Hepatic stellate cell (primary cell): ENCODE measurements at regions not wholly inside any gene's neighbourhood (a gene's known extent, or its start where the extent isn't known, plus 50 kb on each side); places are given as distances from the start of the nearest gene placed in this dataset.

ENCODE experiments used
- DNase-seq: peaks from one replicate; pipeline ENCODE4 v3.0.0; 2011; ENCODE audit warnings: low spot score

- no peak for DNase-seq
Observed at GRCh38 chr2:37425408-37425807, 81.0 kb downstream of the QPCT start.

- no peak for DNase-seq
Observed at GRCh38 chr2:37427241-37427640, 82.8 kb downstream of the QPCT start.

DNA sequence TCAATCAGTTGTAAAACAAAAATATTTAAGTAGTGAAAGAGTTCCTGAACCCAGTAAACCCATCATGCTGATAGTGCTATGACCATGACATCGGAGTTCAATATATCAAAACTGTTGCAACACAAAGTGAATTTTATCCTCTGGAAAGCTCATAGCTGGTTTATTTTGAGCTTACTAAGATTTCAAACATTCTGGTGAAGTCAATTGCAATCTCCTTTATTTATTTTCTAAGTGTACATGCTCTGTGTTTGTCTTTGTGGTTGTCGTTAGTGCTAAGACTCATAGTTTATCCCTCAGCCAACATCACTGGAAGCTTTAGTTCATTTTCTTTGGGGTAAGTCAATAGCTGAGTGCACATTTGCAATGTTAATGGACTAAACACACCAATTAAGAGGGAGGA is 91.9 kb downstream of the QPCT start:
- DNase-seq: peak; percentile 22

- no peak for DNase-seq
Observed at GRCh38 chr2:37439131-37439642, 94.8 kb downstream of the QPCT start.

- no peak for DNase-seq
Observed at GRCh38 chr2:37441055-37441454, 96.6 kb downstream of the QPCT start.

DNA sequence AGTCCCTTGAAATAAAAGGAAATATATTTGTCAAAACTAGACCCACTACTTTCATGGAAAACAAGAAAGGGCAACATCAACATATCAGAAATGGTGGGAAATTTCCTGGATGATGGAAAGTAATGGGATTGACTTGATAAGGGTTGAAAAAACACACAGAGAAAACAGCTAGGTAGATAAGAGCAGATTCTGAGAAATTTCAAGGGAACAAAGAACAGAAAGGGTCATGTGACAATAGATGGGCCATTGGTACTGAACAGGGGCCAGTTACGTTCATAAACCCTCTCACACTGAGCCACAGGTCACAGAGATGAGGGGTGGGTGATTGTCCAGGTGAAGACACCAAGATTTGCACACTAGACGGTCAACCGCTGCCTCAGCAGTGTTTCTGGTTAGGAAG is 98.7 kb downstream of the QPCT start:
- no peak for DNase-seq

DNA sequence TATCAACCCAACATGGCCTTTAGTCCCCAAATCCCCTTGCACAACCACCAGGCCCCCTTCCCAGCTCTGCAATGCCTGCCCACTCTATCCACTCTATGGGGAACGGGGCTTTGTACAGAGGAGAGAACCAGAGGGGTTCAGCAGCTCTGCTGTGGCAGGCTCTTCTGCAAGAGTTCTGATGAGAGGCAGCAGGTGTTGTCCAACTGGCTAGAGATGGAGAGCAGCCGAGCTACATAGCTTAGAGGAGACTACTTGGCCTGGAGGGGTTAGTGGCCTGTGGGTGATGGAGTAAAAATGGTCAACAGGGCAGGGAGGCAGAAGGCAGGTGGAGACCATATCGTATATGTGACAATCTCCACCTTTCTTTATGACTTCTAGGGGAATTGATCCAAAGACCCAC is 103.0 kb downstream of the QPCT start:
- DNase-seq: no peak

DNA sequence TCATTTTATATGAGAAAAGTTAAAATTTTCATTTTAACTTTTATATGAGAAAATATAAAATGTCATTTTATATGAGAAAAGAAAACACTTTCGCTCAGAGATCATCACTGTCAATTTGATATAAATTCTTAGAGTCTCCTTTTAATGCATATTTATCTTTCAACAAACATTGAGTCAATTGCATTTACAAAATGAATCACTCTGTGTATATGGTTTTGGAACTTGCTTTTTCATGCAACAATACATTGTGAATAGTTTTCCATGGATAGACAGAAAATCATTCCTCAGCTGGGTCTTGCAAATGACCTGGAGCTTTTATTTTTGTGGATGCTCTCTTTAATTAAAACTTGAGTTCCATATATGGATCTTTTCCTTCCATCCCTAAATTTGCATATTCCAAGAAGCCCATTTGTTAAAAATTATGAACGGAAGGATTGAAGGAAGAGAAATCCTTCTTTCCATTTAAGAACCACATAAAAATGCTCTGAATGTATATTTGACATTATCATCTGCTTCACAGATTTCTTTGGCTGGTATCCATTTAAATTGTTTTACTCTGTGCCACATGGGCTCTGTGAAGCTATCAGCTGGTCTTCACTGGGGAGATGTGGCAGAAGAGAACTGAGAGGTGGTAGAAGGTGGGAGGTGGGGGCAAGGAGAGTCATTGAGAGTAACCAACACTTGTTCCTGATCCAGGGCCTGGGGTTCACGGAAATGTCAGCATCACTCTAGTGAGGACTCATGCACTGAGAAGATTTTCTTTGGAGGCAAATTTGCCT is 104.1 kb downstream of the QPCT start:
- DNase-seq: no peak

DNA sequence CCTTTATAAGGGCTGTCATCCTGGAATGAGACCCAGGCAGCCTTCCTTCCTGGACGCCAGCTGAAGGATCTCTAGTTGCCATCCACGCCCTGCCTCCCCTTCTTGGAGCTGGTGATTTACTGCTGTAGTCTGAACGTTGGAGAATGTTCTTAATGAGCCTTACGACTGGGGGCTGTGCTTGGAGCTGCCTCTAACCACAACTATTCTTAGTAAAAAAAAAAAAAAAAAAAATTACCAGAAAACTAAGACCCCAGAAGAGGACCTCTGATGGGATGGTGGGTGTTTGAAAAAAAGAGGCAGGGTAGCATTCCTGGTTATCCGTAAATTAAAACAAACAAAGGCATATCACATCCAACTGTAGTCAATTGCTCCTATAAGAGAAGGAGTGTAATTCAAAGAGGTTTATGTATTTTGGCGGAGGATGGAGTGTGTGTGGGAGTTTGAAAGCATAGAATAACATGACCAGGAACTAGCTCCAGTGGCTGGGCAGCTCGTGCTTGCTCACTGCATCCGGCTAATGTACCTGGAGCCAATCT is 105.4 kb downstream of the QPCT start:
- DNase-seq: no peak

- DNase-seq: no peak
Observed at GRCh38 chr2:37453027-37453426, 108.6 kb downstream of the QPCT start.

DNA sequence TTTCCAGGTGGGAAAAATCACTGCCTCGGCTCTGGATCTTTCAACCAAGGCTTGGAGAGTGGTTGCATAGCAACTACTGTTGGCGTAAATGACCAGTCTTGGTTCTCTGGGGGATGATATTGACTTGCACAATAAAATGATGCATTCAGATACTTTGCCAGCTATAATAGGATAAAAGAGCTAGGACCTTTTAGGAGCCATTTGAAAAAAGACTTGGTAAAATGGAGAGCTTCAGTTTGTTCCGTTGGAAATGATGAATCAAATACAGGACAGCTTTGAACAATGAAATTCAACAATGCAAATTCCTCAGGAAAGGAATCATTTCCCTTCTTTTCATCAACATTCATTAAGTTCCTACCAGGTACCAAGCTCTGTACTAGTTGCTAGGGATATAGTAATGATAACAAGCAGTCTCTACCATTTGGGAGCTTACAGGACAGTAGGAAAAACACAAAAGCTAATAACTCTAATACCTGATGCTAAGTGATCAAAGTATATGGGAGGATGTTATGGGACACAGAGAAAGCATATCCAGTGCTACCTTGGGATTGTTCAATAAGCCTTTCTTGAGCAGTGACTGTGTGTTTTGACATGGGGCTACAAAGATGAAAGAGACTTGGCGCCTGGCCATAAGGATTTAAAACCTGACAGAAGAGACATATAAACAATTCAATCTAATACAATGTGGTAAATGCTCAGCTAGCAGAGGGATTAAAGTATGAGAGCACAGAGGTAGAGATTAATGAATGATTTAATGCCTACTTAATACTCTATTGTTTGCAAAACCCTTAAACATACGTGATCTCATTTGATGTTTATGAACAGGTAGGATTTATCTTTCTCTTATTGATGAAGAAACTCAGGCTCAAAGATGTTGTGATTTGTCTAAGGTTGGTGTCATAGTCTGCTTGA is 110.7 kb downstream of the QPCT start:
- DNase-seq: no peak

- no peak for DNase-seq
Observed at GRCh38 chr2:37456479-37456878, 112.0 kb downstream of the QPCT start.

DNA sequence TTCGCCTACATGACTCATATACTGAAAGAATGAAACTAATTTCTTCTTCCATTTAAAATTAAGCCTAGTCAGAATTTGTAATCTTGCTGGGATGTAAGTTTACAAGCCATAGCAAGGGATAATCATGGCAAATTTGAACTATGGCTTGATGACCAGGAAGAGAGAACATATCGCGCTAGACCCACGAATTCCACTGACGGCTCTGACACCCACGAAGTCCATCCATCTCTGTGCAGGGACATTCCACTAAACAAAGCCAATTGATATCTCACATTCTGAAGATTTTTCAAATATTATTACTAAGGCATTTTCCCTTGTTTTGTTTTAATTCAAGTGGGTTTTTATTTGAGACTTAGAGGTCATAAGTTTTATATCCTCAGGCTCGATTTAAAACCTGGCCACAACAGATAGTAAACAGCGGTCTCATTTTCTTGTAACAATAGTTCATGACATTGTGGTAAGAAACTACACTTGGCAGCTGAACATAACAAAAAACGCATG is 113.0 kb downstream of the QPCT start:
- no peak for DNase-seq

DNA sequence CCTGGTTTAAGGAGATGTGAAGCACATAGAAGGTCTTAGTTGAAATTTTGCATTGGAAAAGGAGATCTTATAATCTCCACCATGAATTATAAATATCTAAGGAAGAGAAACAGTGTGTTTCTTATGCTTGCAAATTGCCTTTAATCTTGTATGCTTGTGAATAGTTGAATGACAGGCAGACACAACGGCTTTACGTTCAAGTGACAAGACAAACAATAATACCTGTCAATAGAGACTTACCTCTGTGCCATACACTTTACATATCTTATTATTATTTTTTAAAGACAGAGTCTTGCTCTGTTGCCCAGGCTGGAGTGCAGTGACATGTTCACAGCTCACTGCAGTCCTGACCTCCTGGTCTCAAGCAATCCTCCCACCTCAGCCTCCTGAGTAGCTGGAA is 113.7 kb downstream of the QPCT start:
- DNase-seq: no peak

GRCh38 chr2:37459095-37459981 is 114.9 kb downstream of the QPCT start:
- peak; percentile 27 for DNase-seq

DNA sequence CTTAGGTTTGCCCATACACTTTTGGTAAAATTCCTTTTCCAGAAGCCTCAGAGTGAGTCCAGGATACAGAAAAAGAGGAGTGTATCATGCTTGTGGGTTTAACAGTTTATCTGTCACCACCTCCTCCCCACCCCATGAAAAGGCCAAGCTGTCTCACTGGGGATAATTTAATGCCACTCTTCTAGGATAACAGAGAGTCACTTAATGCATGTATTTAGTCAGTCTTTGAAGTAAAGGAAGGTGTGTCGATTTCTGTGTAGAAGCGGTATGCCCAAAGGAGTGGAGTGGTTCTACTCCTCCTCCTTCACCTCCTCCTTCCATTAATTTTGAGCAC is 116.4 kb downstream of the QPCT start:
- no peak for DNase-seq

- DNase-seq: no peak
Observed at GRCh38 chr2:37464067-37464466, 119.6 kb downstream of the QPCT start.

GRCh38 chr2:37466533-37467222 is 122.2 kb downstream of the QPCT start:
- no peak for DNase-seq

DNA sequence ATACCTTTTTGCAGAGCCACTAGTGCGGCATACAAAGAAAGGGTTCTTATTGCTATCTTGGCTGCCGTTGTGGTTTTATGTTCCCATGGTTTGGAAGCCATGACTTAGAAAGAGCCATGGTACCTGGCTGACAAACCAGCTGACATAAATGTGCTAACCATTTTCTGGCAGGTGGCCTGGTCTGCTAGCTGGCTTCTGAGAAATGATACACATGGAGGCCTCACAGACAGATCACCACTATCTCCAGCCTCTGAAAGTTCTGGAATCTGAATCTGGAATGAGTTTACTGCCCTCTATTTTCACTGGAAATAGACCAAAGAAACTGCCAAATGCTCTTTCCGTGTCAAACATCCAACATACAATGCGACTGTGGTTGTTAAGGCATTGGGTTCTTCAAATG is 123.7 kb downstream of the QPCT start:
- no peak for DNase-seq

- no peak for DNase-seq
Observed at GRCh38 chr2:37469126-37469525, 124.7 kb downstream of the QPCT start.

DNA sequence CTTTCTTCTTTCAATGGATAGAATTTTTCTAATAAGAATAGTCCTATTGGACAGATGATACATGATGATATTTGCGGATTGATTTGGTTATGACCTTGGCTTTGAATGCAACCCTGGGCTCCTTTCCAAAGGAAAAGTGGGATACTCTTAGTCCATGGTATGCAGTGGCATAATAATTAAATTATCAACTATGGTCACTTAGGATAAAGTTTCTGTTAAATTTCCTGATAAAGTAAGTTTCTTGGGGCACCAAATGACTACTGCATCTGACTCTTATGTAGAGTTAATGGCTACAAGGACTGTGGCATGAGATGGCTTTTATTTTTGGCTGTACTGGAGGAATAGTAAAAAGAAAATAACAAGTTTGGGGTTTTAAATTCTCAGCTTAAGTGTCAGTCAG is 126.7 kb downstream of the QPCT start:
- no peak for DNase-seq
